HEK293 (cell line): ENCODE measurements at regions not wholly inside any gene's neighbourhood (a gene's known extent, or its start where the extent isn't known, plus 50 kb on each side); places are given as distances from the start of the nearest gene placed in this dataset.

Source experiments
- CTCF ChIA-PET: fragments of 350-600 bp; formaldehyde crosslinking; extraction: SDS; loops from one replicate; lab custom pipeline; 2021; ENCODE audit warnings: antibody characterized with exemption; lab: Yijun Ruan, JAX
- POLR2A ChIA-PET: fragments of 300-600 bp; formaldehyde crosslinking; extraction: SDS; loops from one replicate; lab custom pipeline; 2020; ENCODE audit warnings: antibody characterized with exemption, inconsistent platforms; lab: Yijun Ruan, JAX
- H3K27ac ChIP-seq: fragments of 200-500 bp; sonication (Bioruptor generic); 2 replicates; pipeline ENCODE4 v1.5.1; 2014; ENCODE audit warnings: low read depth, low read length, control low read depth, inconsistent platforms; ENCODE audit errors: extremely low read depth
- H3K36me3 ChIP-seq, 2 experiments: fragments of 200-500 bp in 1 of 2; sonication (Bioruptor generic) in 1 of 2; 1 replicate in 1 of 2; 2 replicates in 1 of 2; pipeline ENCODE4 v1.5.1; 2014 to 2017; ENCODE audit warnings: inconsistent platforms in 2 of 2, low read length in 2 of 2; ENCODE audit not compliant: control insufficient read depth in 2 of 2, insufficient read depth in 1 of 2
- H3K4me1 ChIP-seq: fragments of 200-500 bp; sonication (Bioruptor generic); 2 replicates; pipeline ENCODE4 v1.5.1; 2014; ENCODE audit warnings: mild to moderate bottlenecking, low read length, inconsistent platforms; ENCODE audit not compliant: control insufficient read depth, insufficient read depth
- H3K4me3 ChIP-seq: 2 replicates; pipeline ENCODE4 v1.5.1; 2011; ENCODE audit warnings: low read depth, mild to moderate bottlenecking, control low read depth, low read length, moderate library complexity
- H3K9me3 ChIP-seq: fragments of 200-500 bp; sonication (Bioruptor generic); 2 replicates; pipeline ENCODE4 v1.5.1; 2014; ENCODE audit warnings: low read depth, low read length, inconsistent platforms; ENCODE audit not compliant: control insufficient read depth, insufficient read depth
- HOXC10 ChIP-seq: sonication (generic); formaldehyde crosslinking; IDR thresholded peaks from 2 replicates; pipeline ENCODE4 v1.8.1; 2023; ENCODE audit warnings: mild to moderate bottlenecking, missing genetic modification reagents
- PRDM2 ChIP-seq: fragments of 450-650 bp; formaldehyde crosslinking; IDR thresholded peaks from 2 replicates; pipeline ENCODE4 v1.5.1; 2016; ENCODE audit warnings: missing biosample characterization, missing genetic modification characterization, borderline replicate concordance
- SCRT2 ChIP-seq: fragments of 450-650 bp; formaldehyde crosslinking; IDR thresholded peaks from 2 replicates; pipeline ENCODE4 v1.5.1; 2016; ENCODE audit warnings: missing biosample characterization, missing genetic modification characterization
- ZBTB49 ChIP-seq: fragments of 450-650 bp; formaldehyde crosslinking; IDR thresholded peaks from 2 replicates; pipeline ENCODE4 v1.5.1; 2016; ENCODE audit warnings: missing biosample characterization, missing genetic modification characterization, low read depth
- ZNF169 ChIP-seq: fragments of 450-650 bp; formaldehyde crosslinking; IDR thresholded peaks from 2 replicates; pipeline ENCODE4 v1.5.1; 2016; ENCODE audit warnings: missing biosample characterization, missing genetic modification characterization
- ZNF211 ChIP-seq: fragments of 450-650 bp; formaldehyde crosslinking; IDR thresholded peaks from 2 replicates; pipeline ENCODE4 v1.5.1; 2016; ENCODE audit warnings: low read depth, missing biosample characterization, missing genetic modification characterization
- ZNF223 ChIP-seq: fragments of 450-650 bp; formaldehyde crosslinking; IDR thresholded peaks from 2 replicates; pipeline ENCODE4 v1.5.1; 2016; ENCODE audit warnings: missing biosample characterization, missing genetic modification characterization
- ZNF23 ChIP-seq: fragments of 450-650 bp; formaldehyde crosslinking; IDR thresholded peaks from 2 replicates; pipeline ENCODE4 v1.5.1; 2016; ENCODE audit warnings: missing biosample characterization, missing genetic modification characterization, borderline replicate concordance
- ZNF292 ChIP-seq: fragments of 450-650 bp; formaldehyde crosslinking; IDR thresholded peaks from 2 replicates; pipeline ENCODE4 v1.5.1; 2016; ENCODE audit warnings: low read depth, missing biosample characterization, missing genetic modification characterization, borderline replicate concordance
- ZNF311 ChIP-seq: fragments of 450-650 bp; formaldehyde crosslinking; IDR thresholded peaks from 2 replicates; pipeline ENCODE4 v1.5.1; 2017; ENCODE audit warnings: missing biosample characterization, missing genetic modification characterization, borderline replicate concordance
- ZNF398 ChIP-seq: fragments of 450-650 bp; formaldehyde crosslinking; IDR thresholded peaks from 2 replicates; pipeline ENCODE4 v1.5.1; 2017; ENCODE audit warnings: missing biosample characterization, missing genetic modification characterization
- ZNF449 ChIP-seq: fragments of 450-650 bp; formaldehyde crosslinking; IDR thresholded peaks from 2 replicates; pipeline ENCODE4 v1.5.1; 2017; ENCODE audit warnings: missing biosample characterization, mild to moderate bottlenecking, missing genetic modification characterization, moderate library complexity

GRCh38 chr15:95475067-95475466 lies 855.4 kb upstream of the NR2F2 start:
- Histone ChIP-seq H3K36me3 (no peaks in the 10 kb centered on the region), H3K9me3 (no peaks in the 10 kb centered on the region), H3K4me1 (no peaks in the 10 kb centered on the region), H3K4me3 (no peak overlapping the region), H3K27ac (no peak overlapping the region)
- ChIA-PET POLR2A (no interaction called here), CTCF (interaction anchor here (0.6 kb wide), 1 partner anchor 9 kb away, joined by 5 read pairs; no protein-coding TSS in a partner anchor)
- no peak for TF ChIP-seq ZNF211
- no peak for TF ChIP-seq ZBTB49
- no peak for TF ChIP-seq HOXC10 (CRISPR knock-in tag)
- no peak for TF ChIP-seq ZNF398 (tag by site-specific recombination)
- TF ChIP-seq ZNF169 (tag by site-specific recombination) = no peak

- no peaks in the 10 kb centered on the region for H3K4me1 ChIP-seq
- H3K4me3 ChIP-seq = no peak overlapping the region
- POLR2A ChIA-PET = no interaction called here
- no peaks in the 10 kb centered on the region for H3K36me3 ChIP-seq
- H3K27ac ChIP-seq = no peak overlapping the region
- CTCF ChIA-PET = no interaction called here
- TF ChIP-seq ZNF223 (tag by site-specific recombination) (no peak), ZNF292 (tag by site-specific recombination) (no peak), ZNF23 (no peak), SCRT2 (tag by site-specific recombination) (no peak), ZNF311 (tag by site-specific recombination) (no peak), PRDM2 (no peak), ZNF449 (no peak)
- H3K9me3 ChIP-seq = no peaks in the 10 kb centered on the region
These were observed 851.2 kb upstream of the NR2F2 start for GRCh38 chr15:95479308-95479707.
